Duodenal mucosa (tissue), 2 donors: ENCODE measurements at regions not wholly inside any gene's neighbourhood (a gene's known extent, or its start where the extent isn't known, plus 50 kb on each side); places are given as distances from the start of the nearest gene placed in this dataset.

Source experiments
- H3K27ac ChIP-seq: one replicate; pipeline ENCODE4 v1.7.0; 2013; ENCODE audit warnings: low read depth, low read length
- H3K27me3 ChIP-seq, 2 donors: one replicate each; pipeline ENCODE4 v1.7.0; 2013; ENCODE audit warnings: low read length in 2 of 2, control low read depth in 1 of 2; ENCODE audit not compliant: insufficient read depth in 2 of 2, control insufficient read depth in 1 of 2
- H3K36me3 ChIP-seq, 2 donors: one replicate each; pipeline ENCODE4 v1.7.0; 2013; ENCODE audit warnings: low read length in 2 of 2, control low read depth in 1 of 2; ENCODE audit not compliant: insufficient read depth in 2 of 2, control insufficient read depth in 1 of 2
- H3K4me1 ChIP-seq, 2 donors: one replicate each; pipeline ENCODE4 v1.7.0; 2013; ENCODE audit warnings: low read length in 2 of 2, control low read depth in 1 of 2; ENCODE audit not compliant: insufficient read depth in 2 of 2, control insufficient read depth in 1 of 2
- H3K4me3 ChIP-seq, 2 donors: one replicate each; pipeline ENCODE4 v1.7.0; 2013; ENCODE audit warnings: low read length in 2 of 2, low read depth in 1 of 2
- H3K9ac ChIP-seq, 2 donors: one replicate each; pipeline ENCODE4 v1.7.0; 2013; ENCODE audit warnings: low read length in 2 of 2, low read depth in 1 of 2
- H3K9me3 ChIP-seq, 2 donors: one replicate each; pipeline ENCODE4 v1.7.0; 2013; ENCODE audit warnings: low read length in 2 of 2, control low read depth in 1 of 2; ENCODE audit not compliant: control insufficient read depth in 1 of 2

GRCh38 chr3:64972793-64973192 is 285.0 kb upstream of the ADAMTS9 start:
- H3K27me3 ChIP-seq = no peaks in the 10 kb centered on the region
- H3K4me3 ChIP-seq = no peak overlapping the region
- H3K27ac ChIP-seq = no peak overlapping the region
- no peaks in the 10 kb centered on the region for H3K36me3 ChIP-seq
- no peaks in the 10 kb centered on the region for H3K9me3 ChIP-seq
- no peak overlapping the region for H3K9ac ChIP-seq
- H3K4me1 ChIP-seq = no peaks in the 10 kb centered on the region

GRCh38 chr3:64971602-64972001 is 283.8 kb upstream of the ADAMTS9 start:
- Histone ChIP-seq H3K27ac (no peak overlapping the region), H3K9ac (no peak overlapping the region), H3K4me3 (no peak overlapping the region), H3K9me3 (no peaks in the 10 kb centered on the region), H3K4me1 (no peaks in the 10 kb centered on the region), H3K36me3 (no peaks in the 10 kb centered on the region), H3K27me3 (no peaks in the 10 kb centered on the region)

DNA sequence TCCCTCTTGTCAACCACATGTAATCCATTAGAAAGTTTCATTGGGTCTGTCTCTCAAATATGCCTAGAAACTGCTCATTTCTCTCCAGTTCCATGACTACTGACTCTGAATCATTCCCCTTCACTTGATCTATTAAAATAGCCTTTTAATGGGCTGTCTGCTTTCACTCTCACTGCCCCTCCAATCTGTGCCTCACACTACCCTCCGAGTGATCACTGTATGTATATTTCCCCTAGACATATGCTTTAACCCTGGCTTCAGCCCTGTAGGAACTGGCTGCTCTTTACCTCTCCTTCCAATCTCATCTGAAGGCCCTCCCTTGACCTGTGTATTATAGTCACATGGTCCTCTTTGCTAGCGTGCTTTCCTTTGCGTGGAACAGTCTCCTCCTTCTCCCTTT is 282.8 kb upstream of the ADAMTS9 start:
- Histone ChIP-seq H3K9ac (no peak overlapping the region), H3K4me3 (no peak overlapping the region), H3K4me1 (no peaks in the 10 kb centered on the region), H3K9me3 (no peaks in the 10 kb centered on the region), H3K36me3 (no peaks in the 10 kb centered on the region), H3K27ac (no peak overlapping the region), H3K27me3 (no peaks in the 10 kb centered on the region)

DNA sequence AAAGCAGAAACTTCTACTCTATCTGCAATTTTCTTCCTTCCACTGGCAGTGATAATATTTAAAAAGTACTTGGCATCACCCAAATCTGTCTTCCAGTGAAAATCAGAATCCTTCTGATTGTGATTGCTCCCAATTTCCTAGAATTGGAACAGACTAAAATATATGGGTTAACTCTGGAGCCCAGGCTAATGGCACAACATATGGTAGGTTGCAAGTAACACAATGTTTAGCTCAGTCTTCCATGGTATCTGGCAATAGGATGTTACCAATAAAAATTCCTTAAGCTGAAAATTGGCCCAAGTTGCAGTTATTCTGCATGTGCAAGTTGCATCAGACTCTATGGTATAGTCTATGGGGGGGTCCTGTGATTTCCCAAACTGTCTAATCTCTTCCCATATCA is 273.5 kb upstream of the ADAMTS9 start:
- H3K27ac ChIP-seq = no peak overlapping the region
- H3K4me3 ChIP-seq = no peak overlapping the region
- no peak overlapping the region for H3K9ac ChIP-seq
- no peaks in the 10 kb centered on the region for H3K36me3 ChIP-seq
- no peaks in the 10 kb centered on the region for H3K4me1 ChIP-seq
- no peaks in the 10 kb centered on the region for H3K9me3 ChIP-seq
- H3K27me3 ChIP-seq = no peaks in the 10 kb centered on the region

DNA sequence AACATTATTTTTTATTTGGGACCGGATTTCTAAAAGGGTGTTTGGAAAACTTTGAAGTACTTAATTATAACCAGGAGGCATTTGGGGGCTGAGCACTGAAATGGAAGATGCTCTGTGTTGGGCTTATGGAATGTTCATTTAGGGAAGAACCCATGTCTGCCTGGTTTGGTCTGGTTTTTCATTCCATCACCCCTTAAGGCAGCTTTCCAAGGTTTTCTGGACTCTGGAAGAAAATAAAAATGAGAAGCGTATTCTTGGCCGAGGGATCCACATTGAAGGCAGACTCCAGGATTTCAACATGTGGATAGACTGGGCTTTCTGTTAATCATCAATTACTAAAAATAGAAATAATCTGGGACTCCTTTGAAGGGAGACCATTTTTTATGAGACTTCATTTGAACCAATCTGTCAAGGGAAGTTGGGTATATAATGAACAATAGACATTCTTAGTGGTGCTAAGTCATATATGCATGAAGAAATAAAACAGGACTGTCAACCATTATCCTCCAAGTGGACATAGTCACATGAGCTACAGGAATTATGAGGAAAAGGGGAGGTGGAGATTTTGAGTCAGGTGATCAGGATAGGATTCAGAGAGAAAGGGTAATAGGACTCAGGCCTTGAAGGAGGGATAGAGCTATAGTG is 270.5 kb upstream of the ADAMTS9 start:
- no peaks in the 10 kb centered on the region for H3K36me3 ChIP-seq
- no peaks in the 10 kb centered on the region for H3K27me3 ChIP-seq
- no peaks in the 10 kb centered on the region for H3K9me3 ChIP-seq
- H3K4me1 ChIP-seq = no peaks in the 10 kb centered on the region
- no peak overlapping the region for H3K4me3 ChIP-seq
- H3K27ac ChIP-seq = no peak overlapping the region
- H3K9ac ChIP-seq = no peak overlapping the region

DNA sequence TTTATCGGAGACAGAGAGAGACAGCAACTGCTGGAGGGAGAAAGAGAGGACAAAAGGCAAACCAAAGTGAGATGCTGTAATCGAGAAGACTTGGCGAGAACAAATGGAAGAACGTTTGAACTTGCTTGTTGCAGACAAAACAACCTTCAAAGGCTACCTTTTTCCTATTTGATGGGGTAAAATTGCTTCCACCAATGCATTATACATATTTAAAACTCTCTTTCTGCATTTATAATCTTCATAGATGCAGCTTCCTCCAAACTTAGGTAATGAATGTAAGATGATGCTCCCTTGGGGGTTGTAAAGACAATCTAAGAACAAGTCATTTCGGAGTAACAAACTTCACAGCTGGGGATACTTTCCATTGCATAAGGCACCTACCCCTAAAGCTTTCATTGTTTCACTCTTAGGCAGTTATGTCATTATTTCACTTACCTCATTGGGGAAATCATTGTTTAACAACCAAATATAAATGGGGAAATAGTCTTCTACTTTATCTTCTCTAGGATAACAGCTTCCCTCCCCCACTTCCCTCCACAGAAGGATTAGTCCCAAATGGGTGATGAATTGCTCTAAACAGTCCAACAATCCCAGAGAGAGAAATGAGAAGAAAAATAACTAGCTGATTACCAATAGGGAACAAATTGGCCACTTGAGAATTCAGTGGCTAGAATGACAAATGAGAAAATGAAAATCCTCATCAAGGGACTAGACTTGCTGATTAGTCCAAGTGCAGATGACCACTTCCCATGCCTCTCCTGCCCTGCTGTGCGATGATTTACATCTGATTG is 269.8 kb upstream of the ADAMTS9 start:
- no peaks in the 10 kb centered on the region for H3K36me3 ChIP-seq
- H3K9ac ChIP-seq = no peak overlapping the region
- H3K4me3 ChIP-seq = no peak overlapping the region
- no peaks in the 10 kb centered on the region for H3K9me3 ChIP-seq
- H3K4me1 ChIP-seq = no peaks in the 10 kb centered on the region
- no peaks in the 10 kb centered on the region for H3K27me3 ChIP-seq
- no peak overlapping the region for H3K27ac ChIP-seq

GRCh38 chr3:64956711-64957325 is 269.0 kb upstream of the ADAMTS9 start:
- Histone ChIP-seq H3K4me3 (no peak overlapping the region), H3K4me1 (no peaks in the 10 kb centered on the region), H3K36me3 (no peaks in the 10 kb centered on the region), H3K27me3 (no peaks in the 10 kb centered on the region), H3K9ac (no peak overlapping the region), H3K27ac (no peak overlapping the region), H3K9me3 (no peaks in the 10 kb centered on the region)

- no peaks in the 10 kb centered on the region for H3K27me3 ChIP-seq
- H3K27ac ChIP-seq = no peak overlapping the region
- H3K36me3 ChIP-seq = no peaks in the 10 kb centered on the region
- H3K4me3 ChIP-seq = no peak overlapping the region
- no peaks in the 10 kb centered on the region for H3K4me1 ChIP-seq
- no peaks in the 10 kb centered on the region for H3K9me3 ChIP-seq
- H3K9ac ChIP-seq = no peak overlapping the region
Measured at GRCh38 chr3:64954995-64955636, 267.3 kb upstream of the ADAMTS9 start.

GRCh38 chr3:64945171-64945729 is 257.4 kb upstream of the ADAMTS9 start:
- H3K27ac ChIP-seq = no peak overlapping the region
- H3K27me3 ChIP-seq = no peaks in the 10 kb centered on the region
- H3K36me3 ChIP-seq = no peaks in the 10 kb centered on the region
- peaks cover 0 to 3% of the 10 kb centered on the region in 2 donors for H3K4me1 ChIP-seq
- H3K9me3 ChIP-seq = no peaks in the 10 kb centered on the region
- no peak overlapping the region for H3K9ac ChIP-seq
- H3K4me3 ChIP-seq = no peak overlapping the region

DNA sequence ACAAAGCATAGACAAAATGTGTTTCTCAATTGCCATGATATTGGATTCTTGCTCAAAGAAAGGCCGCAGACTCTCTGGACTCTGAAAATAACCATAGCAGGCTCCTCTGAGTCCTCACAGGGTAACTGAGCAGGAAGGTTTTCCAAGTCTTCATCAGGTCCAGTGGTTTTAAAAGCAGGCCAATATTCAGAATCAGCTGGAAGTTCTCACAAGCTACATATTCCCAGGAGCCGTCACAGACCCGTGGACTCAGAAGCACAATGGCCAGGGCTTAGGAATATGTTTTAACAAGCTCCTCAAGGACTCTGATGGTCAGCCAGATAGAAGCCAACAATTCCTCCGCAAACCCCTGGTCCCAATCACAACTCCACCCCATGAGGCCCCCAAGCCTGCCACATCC is 256.1 kb upstream of the ADAMTS9 start:
- no peak overlapping the region for H3K27ac ChIP-seq
- no peak overlapping the region for H3K9ac ChIP-seq

More for the DNA sequence above, 256.1 kb upstream of the ADAMTS9 start:
- peaks cover 0 to 3% of the 10 kb centered on the region in 2 donors for H3K4me1 ChIP-seq
- H3K36me3 ChIP-seq = no peaks in the 10 kb centered on the region
- no peak overlapping the region for H3K4me3 ChIP-seq
- no peaks in the 10 kb centered on the region for H3K27me3 ChIP-seq
- H3K9me3 ChIP-seq = no peaks in the 10 kb centered on the region
